ENCODE measurements at regions not wholly inside any gene's neighbourhood (a gene's known extent, or its start where the extent isn't known, plus 50 kb on each side); places are given as distances from the start of the nearest gene placed in this dataset.

DNA sequence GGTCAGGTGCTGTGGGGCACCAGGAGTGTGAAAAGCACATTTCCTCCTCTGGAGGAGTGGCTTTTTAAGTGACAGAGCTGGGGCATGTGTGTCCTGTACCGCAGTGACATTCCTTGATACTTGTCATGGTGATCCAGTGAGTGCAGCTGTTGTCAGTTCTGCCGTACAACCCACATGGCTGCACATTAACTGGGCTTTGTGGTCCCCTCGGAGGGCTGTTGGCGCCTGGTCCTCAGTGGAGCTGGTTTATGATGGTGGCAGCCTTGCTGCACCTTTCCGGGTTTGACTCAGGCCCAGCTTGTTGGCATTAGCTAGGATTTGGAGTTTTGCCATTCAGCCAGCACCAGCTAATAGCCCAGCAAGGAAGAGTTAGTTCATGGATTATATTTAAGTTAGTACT is 77.0 kb downstream of the SLC25A47 start:
- H3K36me3 ChIP-seq (ENCODE audit: control insufficient read depth in 2 of 2, insufficient read depth in 2 of 2, low read length in 2 of 2), result no peaks in the 10 kb centered on the region
- H3K4me1 ChIP-seq (ENCODE audit: control insufficient read depth, insufficient read depth, low read length), result peaks cover 6% of the 10 kb centered on the region
- H3K9ac ChIP-seq (ENCODE audit: low read length in 2 of 2), result no peak overlapping the region
- no peak overlapping the region for H3K4me3 ChIP-seq (ENCODE audit: low read length in 2 of 2)
- H3K9me3 ChIP-seq (ENCODE audit: control insufficient read depth in 2 of 2, low read length in 2 of 2), result no peaks in the 10 kb centered on the region
- no peak overlapping the region for H3K27ac ChIP-seq (ENCODE audit: low read length)
- no peaks in the 10 kb centered on the region for H3K27me3 ChIP-seq (ENCODE audit: control insufficient read depth in 1 of 2, insufficient read depth in 2 of 2, low read length in 2 of 2)

DNA sequence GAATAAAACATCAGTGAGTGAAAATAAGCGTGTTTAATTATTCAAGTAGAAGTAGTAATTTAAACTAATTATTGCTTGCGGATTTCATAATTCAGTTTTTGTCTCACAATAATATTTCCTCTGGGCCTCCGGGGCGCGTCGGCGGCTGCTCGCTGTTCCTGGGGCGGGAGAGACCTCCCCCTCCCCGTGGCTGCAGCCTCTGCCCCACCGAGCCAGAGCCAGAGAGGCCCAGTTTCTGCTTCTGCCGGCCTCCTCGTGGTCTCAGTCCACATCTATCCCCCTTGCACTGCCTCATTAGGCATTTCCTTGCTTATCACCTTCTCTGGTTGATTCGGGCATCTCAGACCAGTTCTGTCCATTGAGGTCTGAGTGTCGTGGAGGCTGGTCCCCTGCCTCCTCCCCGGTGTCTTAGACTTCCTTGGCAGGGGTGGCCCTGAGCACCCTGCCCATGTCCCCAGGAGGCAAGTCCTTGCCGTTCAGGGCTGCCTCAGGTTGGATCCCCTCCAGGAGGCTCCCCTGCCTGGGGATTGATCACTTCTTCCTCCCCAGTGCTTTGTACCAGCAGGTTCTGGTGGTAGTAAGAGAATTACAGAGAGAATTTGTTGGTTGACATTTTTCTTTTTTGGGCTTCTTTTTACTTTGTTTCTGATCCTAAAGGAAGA is 78.0 kb downstream of the SLC25A47 start:
- Histone ChIP-seq H3K27ac (ENCODE audit: low read length) (no peak overlapping the region), H3K9ac (ENCODE audit: low read length in 2 of 2) (no peak overlapping the region), H3K4me3 (ENCODE audit: low read length in 2 of 2) (no peak overlapping the region), H3K4me1 (ENCODE audit: control insufficient read depth, insufficient read depth, low read length) (peaks cover 10% of the 10 kb centered on the region), H3K36me3 (ENCODE audit: control insufficient read depth in 2 of 2, insufficient read depth in 2 of 2, low read length in 2 of 2) (no peaks in the 10 kb centered on the region), H3K27me3 (ENCODE audit: control insufficient read depth in 1 of 2, insufficient read depth in 2 of 2, low read length in 2 of 2) (no peaks in the 10 kb centered on the region), H3K9me3 (ENCODE audit: control insufficient read depth in 2 of 2, low read length in 2 of 2) (no peaks in the 10 kb centered on the region)

DNA sequence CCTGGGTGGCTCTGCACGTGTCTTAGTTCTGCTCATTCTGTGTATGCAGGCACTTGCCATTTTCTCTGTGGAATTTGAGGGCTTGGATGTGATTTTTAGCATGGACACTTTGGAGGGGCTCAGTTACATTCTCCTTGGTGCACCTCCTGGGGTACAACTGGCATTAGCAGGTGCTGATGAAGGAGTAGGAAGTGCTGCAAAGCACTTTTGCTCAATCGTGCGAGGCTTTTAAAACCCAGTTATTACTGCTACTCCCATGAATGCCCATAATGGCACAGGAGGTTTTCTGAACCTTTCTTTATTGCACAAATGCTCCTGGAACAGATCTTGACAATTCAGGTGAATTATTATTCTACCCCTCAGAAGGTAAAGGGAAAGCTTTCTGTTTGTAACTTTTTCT is 78.7 kb downstream of the SLC25A47 start:
- H3K9ac ChIP-seq (ENCODE audit: low read length in 2 of 2), result no peak overlapping the region
- H3K27me3 ChIP-seq (ENCODE audit: control insufficient read depth in 1 of 2, insufficient read depth in 2 of 2, low read length in 2 of 2), result no peaks in the 10 kb centered on the region
- peaks cover 12% of the 10 kb centered on the region for H3K4me1 ChIP-seq (ENCODE audit: control insufficient read depth, insufficient read depth, low read length)
- no peaks in the 10 kb centered on the region for H3K9me3 ChIP-seq (ENCODE audit: control insufficient read depth in 2 of 2, low read length in 2 of 2)
- H3K36me3 ChIP-seq (ENCODE audit: control insufficient read depth in 2 of 2, insufficient read depth in 2 of 2, low read length in 2 of 2), result no peaks in the 10 kb centered on the region
- no peak overlapping the region for H3K4me3 ChIP-seq (ENCODE audit: low read length in 2 of 2)
- no peak overlapping the region for H3K27ac ChIP-seq (ENCODE audit: low read length)

DNA sequence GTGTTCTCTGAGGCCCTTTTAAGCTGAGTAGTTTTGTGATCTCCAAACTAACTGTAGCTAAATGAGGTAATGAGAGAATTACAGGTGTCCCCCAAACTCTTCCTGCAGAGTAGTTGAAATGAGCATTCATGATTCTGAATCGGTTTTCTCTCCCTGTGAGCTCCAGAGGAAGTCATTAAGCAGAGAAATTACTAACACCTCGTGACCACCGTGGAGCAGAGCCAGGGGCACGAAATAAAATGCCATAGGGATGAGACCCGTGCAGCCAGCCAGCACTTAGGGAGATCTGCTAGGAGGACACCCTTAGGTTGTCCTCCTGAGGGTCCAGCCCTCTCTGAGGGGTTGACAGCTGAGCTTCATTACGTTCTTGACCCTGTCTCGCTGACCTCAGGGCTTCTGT is 79.5 kb downstream of the SLC25A47 start:
- H3K36me3 ChIP-seq (ENCODE audit: control insufficient read depth in 2 of 2, insufficient read depth in 2 of 2, low read length in 2 of 2), result no peaks in the 10 kb centered on the region
- no peak overlapping the region for H3K4me3 ChIP-seq (ENCODE audit: low read length in 2 of 2)
- no peaks in the 10 kb centered on the region for H3K27me3 ChIP-seq (ENCODE audit: control insufficient read depth in 1 of 2, insufficient read depth in 2 of 2, low read length in 2 of 2)
- H3K9me3 ChIP-seq (ENCODE audit: control insufficient read depth in 2 of 2, low read length in 2 of 2), result no peaks in the 10 kb centered on the region
- peaks cover 12% of the 10 kb centered on the region for H3K4me1 ChIP-seq (ENCODE audit: control insufficient read depth, insufficient read depth, low read length)
- H3K9ac ChIP-seq (ENCODE audit: low read length in 2 of 2), result no peak overlapping the region
- H3K27ac ChIP-seq (ENCODE audit: low read length), result no peak overlapping the region

DNA sequence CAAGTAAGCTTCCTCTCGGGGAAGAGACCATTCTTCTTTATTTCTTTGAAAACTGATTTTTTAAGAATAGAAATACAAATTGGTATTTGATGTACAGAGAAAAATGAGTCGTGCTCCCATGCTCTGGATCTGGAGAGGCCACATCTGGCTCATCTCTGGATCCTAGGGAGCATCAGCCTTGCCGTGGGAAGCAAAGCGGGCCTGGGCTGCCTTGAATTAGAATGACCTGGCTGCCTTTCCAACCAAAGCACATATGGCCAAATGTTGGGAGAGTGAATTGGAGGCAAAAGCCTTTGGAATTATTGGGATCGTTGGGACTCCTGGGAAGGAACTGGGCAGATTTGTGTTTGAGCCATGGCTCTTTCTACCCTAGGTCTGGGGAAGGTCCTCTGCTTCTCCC is 80.0 kb downstream of the SLC25A47 start:
- Histone ChIP-seq H3K9me3 (ENCODE audit: control insufficient read depth in 2 of 2, low read length in 2 of 2) (no peaks in the 10 kb centered on the region), H3K9ac (ENCODE audit: low read length in 2 of 2) (no peak overlapping the region), H3K27me3 (ENCODE audit: control insufficient read depth in 1 of 2, insufficient read depth in 2 of 2, low read length in 2 of 2) (no peaks in the 10 kb centered on the region), H3K4me1 (ENCODE audit: control insufficient read depth, insufficient read depth, low read length) (peaks cover 12% of the 10 kb centered on the region), H3K4me3 (ENCODE audit: low read length in 2 of 2) (no peak overlapping the region), H3K27ac (ENCODE audit: low read length) (no peak overlapping the region), H3K36me3 (ENCODE audit: control insufficient read depth in 2 of 2, insufficient read depth in 2 of 2, low read length in 2 of 2) (no peaks in the 10 kb centered on the region)

DNA sequence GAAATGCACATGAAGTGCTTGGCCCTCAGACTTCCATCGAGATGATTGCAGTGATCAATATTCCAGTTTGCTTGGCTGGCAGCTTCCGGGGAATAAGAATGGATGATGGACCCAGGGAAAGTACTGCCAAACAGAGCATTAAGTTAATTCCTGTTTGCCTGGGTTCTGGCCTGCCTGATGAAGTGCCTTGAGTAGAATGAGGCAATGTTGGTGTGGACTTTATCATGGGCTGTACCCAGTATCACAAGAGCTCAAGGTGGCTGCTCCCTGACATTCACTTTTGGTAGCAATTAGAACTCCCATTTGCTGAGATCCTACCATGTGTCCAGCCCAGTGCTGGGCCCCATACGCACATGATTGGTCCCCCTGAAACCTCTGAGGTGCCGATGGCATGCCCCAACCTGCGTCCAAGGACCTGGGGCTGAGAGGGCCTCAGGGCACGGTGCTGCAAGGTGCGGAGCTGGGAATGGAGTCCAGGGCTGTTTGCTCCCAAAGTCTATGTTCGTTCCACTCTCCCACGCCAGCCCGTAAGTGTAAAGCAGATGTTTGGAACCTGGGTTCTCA is 80.7 kb downstream of the SLC25A47 start:
- H3K27ac ChIP-seq (ENCODE audit: low read length), result no peak overlapping the region

DNA sequence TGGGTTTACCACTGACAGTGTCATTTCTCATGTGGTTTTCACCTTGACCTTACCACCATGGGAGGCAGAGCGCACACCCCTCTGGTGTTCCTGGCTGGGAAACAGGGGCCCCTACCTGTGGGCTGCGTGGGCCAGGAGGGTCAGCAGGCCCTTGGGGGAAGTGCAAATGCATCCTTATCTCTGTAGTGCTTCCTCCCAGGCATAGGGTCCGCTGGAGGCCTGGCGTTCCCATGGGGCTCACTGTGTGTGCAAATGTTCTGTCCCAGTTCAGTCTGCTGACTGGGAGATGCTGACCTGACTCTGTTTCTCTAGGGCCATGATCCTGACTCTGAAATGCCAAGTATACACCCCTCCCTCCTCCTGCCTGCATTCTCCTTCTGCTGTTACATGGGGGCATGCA is 81.3 kb downstream of the SLC25A47 start:
- Histone ChIP-seq H3K36me3 (ENCODE audit: control insufficient read depth in 2 of 2, insufficient read depth in 2 of 2, low read length in 2 of 2) (no peaks in the 10 kb centered on the region), H3K9me3 (ENCODE audit: control insufficient read depth in 2 of 2, low read length in 2 of 2) (no peaks in the 10 kb centered on the region), H3K4me3 (ENCODE audit: low read length in 2 of 2) (no peak overlapping the region), H3K27ac (ENCODE audit: low read length) (no peak overlapping the region), H3K9ac (ENCODE audit: low read length in 2 of 2) (no peak overlapping the region), H3K4me1 (ENCODE audit: control insufficient read depth, insufficient read depth, low read length) (peaks cover 14% of the 10 kb centered on the region), H3K27me3 (ENCODE audit: control insufficient read depth in 1 of 2, insufficient read depth in 2 of 2, low read length in 2 of 2) (no peaks in the 10 kb centered on the region)

More for the DNA sequence above, 80.7 kb downstream of the SLC25A47 start:
- Histone ChIP-seq H3K36me3 (ENCODE audit: control insufficient read depth in 2 of 2, insufficient read depth in 2 of 2, low read length in 2 of 2) (no peaks in the 10 kb centered on the region), H3K9me3 (ENCODE audit: control insufficient read depth in 2 of 2, low read length in 2 of 2) (no peaks in the 10 kb centered on the region), H3K27me3 (ENCODE audit: control insufficient read depth in 1 of 2, insufficient read depth in 2 of 2, low read length in 2 of 2) (no peaks in the 10 kb centered on the region), H3K4me1 (ENCODE audit: control insufficient read depth, insufficient read depth, low read length) (peaks cover 12% of the 10 kb centered on the region), H3K4me3 (ENCODE audit: low read length in 2 of 2) (no peak overlapping the region), H3K9ac (ENCODE audit: low read length in 2 of 2) (no peak overlapping the region)

DNA sequence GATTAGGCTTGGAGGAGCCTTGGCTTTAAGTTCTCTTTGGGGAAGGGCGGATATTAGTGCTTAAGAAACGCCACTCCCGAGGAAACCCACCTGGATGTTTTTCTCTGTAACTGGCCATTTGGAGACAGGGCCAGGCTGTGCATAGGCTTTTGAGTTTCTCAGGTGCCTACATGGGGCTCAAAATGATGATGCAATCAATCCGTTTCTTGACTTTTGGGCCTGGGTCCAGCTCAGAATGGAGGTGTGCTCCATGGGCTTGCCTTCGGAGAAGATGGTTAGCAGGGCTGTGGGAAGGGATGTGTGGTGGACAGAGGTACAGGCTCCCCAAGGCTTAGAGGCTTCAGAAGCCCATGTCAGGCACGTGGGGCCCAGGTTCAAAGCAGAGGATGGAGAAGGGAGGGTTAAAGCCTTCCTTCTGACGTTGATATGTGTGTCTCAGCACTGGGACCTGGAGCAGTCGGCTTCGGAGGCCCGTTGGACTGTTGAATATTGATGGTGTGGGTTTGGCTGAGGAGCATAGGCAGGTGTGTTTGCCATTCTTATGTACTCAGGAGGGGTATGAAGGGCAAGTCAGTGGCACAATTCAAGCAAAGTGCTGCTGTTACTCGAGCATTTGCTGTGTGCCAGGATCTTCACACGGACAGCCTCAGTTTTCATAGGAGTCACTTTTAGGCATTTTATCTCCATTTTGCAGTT is 82.8 kb downstream of the SLC25A47 start:
- Histone ChIP-seq H3K9me3 (ENCODE audit: control insufficient read depth in 2 of 2, low read length in 2 of 2) (no peaks in the 10 kb centered on the region), H3K4me1 (ENCODE audit: control insufficient read depth, insufficient read depth, low read length) (peaks cover 14% of the 10 kb centered on the region), H3K27ac (ENCODE audit: low read length) (no peak overlapping the region), H3K4me3 (ENCODE audit: low read length in 2 of 2) (no peak overlapping the region), H3K9ac (ENCODE audit: low read length in 2 of 2) (no peak overlapping the region), H3K27me3 (ENCODE audit: control insufficient read depth in 1 of 2, insufficient read depth in 2 of 2, low read length in 2 of 2) (no peaks in the 10 kb centered on the region), H3K36me3 (ENCODE audit: control insufficient read depth in 2 of 2, insufficient read depth in 2 of 2, low read length in 2 of 2) (no peaks in the 10 kb centered on the region)

DNA sequence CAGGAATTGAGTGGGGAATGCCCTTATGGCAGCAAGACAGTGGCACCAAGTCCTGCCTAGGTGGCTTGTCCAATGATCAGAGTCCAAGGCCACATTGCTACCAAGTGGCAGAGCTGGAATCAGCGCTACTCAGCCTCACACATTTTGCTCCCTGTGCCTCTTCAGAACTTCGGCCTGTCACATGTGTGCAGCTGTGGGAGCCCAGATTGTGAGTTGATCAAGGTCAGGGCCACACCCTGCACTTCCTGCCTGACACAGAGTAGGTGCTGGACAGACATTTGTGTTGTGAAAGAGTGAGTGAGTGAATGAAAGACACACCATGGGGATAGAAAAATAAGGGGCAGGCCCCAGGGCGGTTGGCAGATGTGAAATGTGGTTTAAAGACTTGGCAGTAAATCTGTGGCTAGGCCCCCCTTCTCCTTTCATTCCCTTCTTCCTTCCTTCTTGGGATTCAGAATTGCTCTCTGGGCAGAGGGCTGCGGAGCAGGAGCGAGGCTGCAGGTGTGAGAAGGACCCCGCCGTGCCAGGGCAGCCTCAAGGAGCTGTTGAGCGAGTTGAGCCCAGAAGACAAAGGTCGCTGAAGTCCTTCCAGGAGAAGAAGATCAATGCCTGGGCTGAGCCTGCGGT is 83.5 kb downstream of the SLC25A47 start:
- no peaks in the 10 kb centered on the region for H3K9me3 ChIP-seq (ENCODE audit: control insufficient read depth in 2 of 2, low read length in 2 of 2)
- no peak overlapping the region for H3K4me3 ChIP-seq (ENCODE audit: low read length in 2 of 2)
- H3K4me1 ChIP-seq (ENCODE audit: control insufficient read depth, insufficient read depth, low read length), result peaks cover 14% of the 10 kb centered on the region
- H3K36me3 ChIP-seq (ENCODE audit: control insufficient read depth in 2 of 2, insufficient read depth in 2 of 2, low read length in 2 of 2), result no peaks in the 10 kb centered on the region
- no peak overlapping the region for H3K27ac ChIP-seq (ENCODE audit: low read length)
- no peaks in the 10 kb centered on the region for H3K27me3 ChIP-seq (ENCODE audit: control insufficient read depth in 1 of 2, insufficient read depth in 2 of 2, low read length in 2 of 2)
- H3K9ac ChIP-seq (ENCODE audit: low read length in 2 of 2), result no peak overlapping the region

DNA sequence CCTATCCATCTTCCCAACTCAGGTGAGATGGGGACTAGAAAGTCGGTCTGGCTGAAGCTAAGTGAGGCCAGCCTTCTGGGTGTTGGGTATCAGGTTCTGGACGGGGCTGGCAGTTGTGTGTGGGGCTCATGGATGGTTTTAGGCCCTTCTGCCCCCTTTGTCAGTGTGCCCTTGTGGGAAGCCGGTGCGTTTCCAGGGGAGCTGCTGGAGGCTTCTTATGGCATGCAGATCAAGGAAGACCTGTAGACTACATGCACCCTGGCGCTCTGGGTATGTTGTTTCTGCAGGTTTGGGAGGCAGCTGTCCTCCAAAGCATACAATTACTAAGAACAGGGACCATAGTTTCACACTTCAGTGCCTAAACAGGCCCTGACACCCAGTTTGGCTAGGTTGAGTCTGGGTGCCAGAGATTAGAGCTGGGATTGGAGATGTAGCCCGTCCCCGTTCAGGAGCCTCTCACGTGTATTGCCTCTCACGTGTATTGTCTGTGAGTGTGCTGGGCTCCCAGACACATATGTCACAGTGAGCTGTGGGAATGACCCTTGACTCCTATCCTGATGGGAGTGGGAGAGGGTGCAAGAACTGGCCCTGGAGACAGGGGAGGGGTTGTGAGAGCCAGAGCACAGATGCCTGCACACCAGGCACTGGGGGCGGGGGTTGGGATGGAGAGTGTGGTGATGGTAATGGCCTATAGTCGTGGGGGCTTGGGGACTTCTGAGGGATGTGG is 84.4 kb downstream of the SLC25A47 start:
- Histone ChIP-seq H3K9ac (ENCODE audit: low read length in 2 of 2) (no peak overlapping the region), H3K4me1 (ENCODE audit: control insufficient read depth, insufficient read depth, low read length) (peaks cover 13% of the 10 kb centered on the region), H3K4me3 (ENCODE audit: low read length in 2 of 2) (no peak overlapping the region), H3K27me3 (ENCODE audit: control insufficient read depth in 1 of 2, insufficient read depth in 2 of 2, low read length in 2 of 2) (no peaks in the 10 kb centered on the region), H3K27ac (ENCODE audit: low read length) (no peak overlapping the region), H3K9me3 (ENCODE audit: control insufficient read depth in 2 of 2, low read length in 2 of 2) (no peaks in the 10 kb centered on the region), H3K36me3 (ENCODE audit: control insufficient read depth in 2 of 2, insufficient read depth in 2 of 2, low read length in 2 of 2) (no peaks in the 10 kb centered on the region)
